ENCODE measurements at regions not wholly inside any gene's neighbourhood (a gene's known extent, or its start where the extent isn't known, plus 50 kb on each side); places are given as distances from the start of the nearest gene placed in this dataset.

- no peaks in the 10 kb centered on the region for H4K20me1 ChIP-seq (ENCODE audit: insufficient read depth, poor library complexity, severe bottlenecking)
- no peaks in the 10 kb centered on the region for H3K36me3 ChIP-seq (replicated peaks; ENCODE audit: insufficient read depth, low read depth)
- H3K9me2 ChIP-seq (replicated peaks; ENCODE audit: insufficient read depth) = no peaks in the 10 kb centered on the region
- no peak overlapping the region for H3K4me3 ChIP-seq
- DNase-seq (ENCODE audit: low spot score) = no peak
- H2AFZ ChIP-seq = no peak overlapping the region
- no peaks in the 10 kb centered on the region for H3K79me2 ChIP-seq
- H3K9me3 ChIP-seq (ENCODE audit: low read depth) = no peaks in the 10 kb centered on the region
- peaks cover 70% of the 10 kb centered on the region for H3K27me3 ChIP-seq
- H3K27ac ChIP-seq = no peak overlapping the region
- 72% methylated on average over 12 of the region's 12 CpGs for WGBS (ENCODE audit: low lambda C conversion rate, missing lambda C conversion rate)
- TF ChIP-seq, protein P1, sequence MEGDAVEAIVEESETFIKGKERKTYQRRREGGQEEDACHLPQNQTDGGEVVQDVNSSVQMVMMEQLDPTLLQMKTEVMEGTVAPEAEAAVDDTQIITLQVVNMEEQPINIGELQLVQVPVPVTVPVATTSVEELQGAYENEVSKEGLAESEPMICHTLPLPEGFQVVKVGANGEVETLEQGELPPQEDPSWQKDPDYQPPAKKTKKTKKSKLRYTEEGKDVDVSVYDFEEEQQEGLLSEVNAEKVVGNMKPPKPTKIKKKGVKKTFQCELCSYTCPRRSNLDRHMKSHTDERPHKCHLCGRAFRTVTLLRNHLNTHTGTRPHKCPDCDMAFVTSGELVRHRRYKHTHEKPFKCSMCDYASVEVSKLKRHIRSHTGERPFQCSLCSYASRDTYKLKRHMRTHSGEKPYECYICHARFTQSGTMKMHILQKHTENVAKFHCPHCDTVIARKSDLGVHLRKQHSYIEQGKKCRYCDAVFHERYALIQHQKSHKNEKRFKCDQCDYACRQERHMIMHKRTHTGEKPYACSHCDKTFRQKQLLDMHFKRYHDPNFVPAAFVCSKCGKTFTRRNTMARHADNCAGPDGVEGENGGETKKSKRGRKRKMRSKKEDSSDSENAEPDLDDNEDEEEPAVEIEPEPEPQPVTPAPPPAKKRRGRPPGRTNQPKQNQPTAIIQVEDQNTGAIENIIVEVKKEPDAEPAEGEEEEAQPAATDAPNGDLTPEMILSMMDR (IDR thresholded peaks at IDR 0.05; ENCODE audit: poor library complexity) = no peak
- no peak for TF ChIP-seq EZH2phosphoT487 (IDR thresholded peaks at IDR 0.05; ENCODE audit: low read depth, severe bottlenecking, unreplicated experiment)
- TF ChIP-seq EZH2 (IDR thresholded peaks at IDR 0.05; ENCODE audit: borderline replicate concordance) = no peak
- no peaks in the 10 kb centered on the region for H3K4me1 ChIP-seq (ENCODE audit: insufficient read depth)
- H3K4me2 ChIP-seq = no peak overlapping the region
These were observed 249.2 kb downstream of the FOXL1 start for GRCh38 chr16:86827521-86827920.

GRCh38 chr16:86828202-86828601 lies 249.9 kb downstream of the FOXL1 start:
- Histone ChIP-seq H3K4me2 (no peak overlapping the region), H3K4me3 (no peak overlapping the region), H3K36me3 (replicated peaks; ENCODE audit: insufficient read depth, low read depth) (no peaks in the 10 kb centered on the region), H3K9me2 (replicated peaks; ENCODE audit: insufficient read depth) (no peaks in the 10 kb centered on the region), H3K79me2 (no peaks in the 10 kb centered on the region), H4K20me1 (ENCODE audit: insufficient read depth, poor library complexity, severe bottlenecking) (no peaks in the 10 kb centered on the region), H3K27me3 (peaks cover 65% of the 10 kb centered on the region), H3K4me1 (ENCODE audit: insufficient read depth) (no peaks in the 10 kb centered on the region), H3K9me3 (ENCODE audit: low read depth) (no peaks in the 10 kb centered on the region), H3K27ac (no peak overlapping the region), H2AFZ (no peak overlapping the region)
- no peak for DNase-seq (ENCODE audit: low spot score)
- WGBS (ENCODE audit: low lambda C conversion rate, missing lambda C conversion rate) = 86% methylated on average over 6 of the region's 6 CpGs
- no peak for TF ChIP-seq EZH2phosphoT487 (IDR thresholded peaks at IDR 0.05; ENCODE audit: low read depth, severe bottlenecking, unreplicated experiment)
- TF ChIP-seq, protein P1 (IDR thresholded peaks at IDR 0.05; ENCODE audit: poor library complexity) = no peak
- no peak for TF ChIP-seq EZH2 (IDR thresholded peaks at IDR 0.05; ENCODE audit: borderline replicate concordance)

DNA sequence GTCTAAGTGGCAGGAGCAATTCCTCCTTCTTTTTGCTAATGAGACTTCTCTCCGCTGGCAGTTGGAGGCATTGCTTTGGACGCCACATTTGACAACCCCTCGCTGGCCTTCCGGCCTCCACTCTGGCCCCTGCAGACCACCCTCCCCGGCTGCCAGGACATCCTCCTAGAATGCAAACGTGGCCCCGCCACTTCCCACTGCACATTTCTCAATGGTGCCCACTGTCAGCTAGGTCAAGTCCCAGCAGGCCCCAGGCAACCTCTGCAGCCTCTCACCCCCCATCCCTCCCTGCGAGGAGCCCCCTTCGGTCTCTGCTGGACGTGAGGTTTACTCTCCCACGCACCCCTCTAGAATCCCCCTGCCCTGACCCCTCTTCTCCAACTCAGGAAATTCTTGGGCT lies 250.3 kb downstream of the FOXL1 start:
- H3K79me2 ChIP-seq = no peaks in the 10 kb centered on the region
- no peaks in the 10 kb centered on the region for H3K36me3 ChIP-seq (replicated peaks; ENCODE audit: insufficient read depth, low read depth)
- H3K9me3 ChIP-seq (ENCODE audit: low read depth) = no peaks in the 10 kb centered on the region
- DNase-seq (ENCODE audit: low spot score) = no peak
- no peak overlapping the region for H3K4me2 ChIP-seq
- no peak overlapping the region for H3K27ac ChIP-seq
- no peak overlapping the region for H2AFZ ChIP-seq
- H4K20me1 ChIP-seq (ENCODE audit: insufficient read depth, poor library complexity, severe bottlenecking) = no peaks in the 10 kb centered on the region
- H3K27me3 ChIP-seq = peaks cover 61% of the 10 kb centered on the region
- H3K4me1 ChIP-seq (ENCODE audit: insufficient read depth) = no peaks in the 10 kb centered on the region
- H3K4me3 ChIP-seq = no peak overlapping the region
- H3K9me2 ChIP-seq (replicated peaks; ENCODE audit: insufficient read depth) = no peaks in the 10 kb centered on the region
- TF ChIP-seq EZH2phosphoT487 (IDR thresholded peaks at IDR 0.05; ENCODE audit: low read depth, severe bottlenecking, unreplicated experiment) (no peak), EZH2 (IDR thresholded peaks at IDR 0.05; ENCODE audit: borderline replicate concordance) (no peak)
- TF ChIP-seq, protein P1 (IDR thresholded peaks at IDR 0.05; ENCODE audit: poor library complexity) = no peak
- WGBS (ENCODE audit: low lambda C conversion rate, missing lambda C conversion rate) = 88% methylated on average over 10 of the region's 11 CpGs

DNA sequence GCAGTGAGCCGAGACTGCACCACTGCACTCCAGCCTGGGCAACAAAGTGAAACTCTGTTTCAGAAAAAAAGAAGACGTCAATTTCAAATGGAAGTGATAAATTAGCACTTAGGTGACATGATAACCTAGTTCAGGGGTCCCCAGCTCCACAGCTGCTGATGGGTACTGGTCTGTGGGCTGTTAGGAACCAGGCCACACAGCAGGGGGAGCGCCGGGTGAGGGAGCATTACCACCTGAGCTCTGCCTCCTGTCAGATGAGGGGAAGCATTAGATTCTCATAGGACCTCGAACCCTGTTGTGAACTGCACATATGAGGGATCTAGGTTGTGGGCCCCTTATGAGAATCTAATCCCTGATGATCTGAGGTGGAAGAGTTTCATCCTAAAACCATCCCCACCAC lies 253.0 kb downstream of the FOXL1 start:
- Histone ChIP-seq H4K20me1 (ENCODE audit: insufficient read depth, poor library complexity, severe bottlenecking) (no peaks in the 10 kb centered on the region), H3K79me2 (no peaks in the 10 kb centered on the region), H2AFZ (no peak overlapping the region), H3K4me2 (no peak overlapping the region), H3K4me3 (no peak overlapping the region), H3K9me2 (replicated peaks; ENCODE audit: insufficient read depth) (no peaks in the 10 kb centered on the region), H3K9me3 (ENCODE audit: low read depth) (no peaks in the 10 kb centered on the region), H3K27me3 (peaks cover 37% of the 10 kb centered on the region), H3K36me3 (replicated peaks; ENCODE audit: insufficient read depth, low read depth) (no peaks in the 10 kb centered on the region), H3K27ac (no peak overlapping the region), H3K4me1 (ENCODE audit: insufficient read depth) (no peaks in the 10 kb centered on the region)
- TF ChIP-seq, protein P1 (IDR thresholded peaks at IDR 0.05; ENCODE audit: poor library complexity) = no peak
- no peak for TF ChIP-seq EZH2 (IDR thresholded peaks at IDR 0.05; ENCODE audit: borderline replicate concordance)
- TF ChIP-seq EZH2phosphoT487 (IDR thresholded peaks at IDR 0.05; ENCODE audit: low read depth, severe bottlenecking, unreplicated experiment) = no peak
- 85% methylated on average over 5 of the region's 5 CpGs for WGBS (ENCODE audit: low lambda C conversion rate, missing lambda C conversion rate)
- no peak for DNase-seq (ENCODE audit: low spot score)

All from hepatocyte (in vitro differentiated cells).